ENCODE measurements at regions not wholly inside any gene's neighbourhood (a gene's known extent, or its start where the extent isn't known, plus 50 kb on each side); places are given as distances from the start of the nearest gene placed in this dataset.
A peak's percentile ranks its signal among the peaks of the same experiment; 100 is the strongest.

DNA sequence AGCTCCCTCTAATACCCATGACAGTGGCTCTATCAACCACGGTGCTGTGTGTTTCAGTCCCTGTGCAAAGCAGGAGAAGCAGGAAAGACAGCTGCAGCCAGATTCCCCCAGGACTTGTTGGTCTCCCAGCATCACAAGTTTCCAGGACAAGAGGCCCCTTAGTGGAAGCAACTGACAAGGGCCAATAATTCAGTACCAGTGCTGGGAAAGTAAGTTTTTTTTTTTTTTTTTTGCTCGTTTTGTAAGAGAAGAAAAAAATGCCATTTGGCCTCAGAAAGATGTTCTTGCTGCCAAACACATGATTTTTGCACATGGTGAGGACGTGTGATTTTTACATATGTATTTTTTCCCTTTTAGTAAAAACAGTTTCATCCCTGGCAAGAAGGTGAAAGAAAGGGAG lies 284.2 kb upstream of the ZMIZ1 start:
- Histone ChIP-seq H3K9me3 (ENCODE audit: severe bottlenecking) (no peaks in the 10 kb centered on the region), H3K4me3 (ENCODE audit: severe bottlenecking) (no peak overlapping the region), H3K36me3 (ENCODE audit: low read depth) (no peaks in the 10 kb centered on the region), H3K27ac (ENCODE audit: poor library complexity, severe bottlenecking) (no peak overlapping the region), H3K4me1 (ENCODE audit: insufficient read depth, poor library complexity, severe bottlenecking) (no peaks in the 10 kb centered on the region), H3K27me3 (ENCODE audit: insufficient read depth, poor library complexity, severe bottlenecking) (peaks cover 12% of the 10 kb centered on the region)
- ATAC-seq (ENCODE audit: low read depth) (no peak), DNase-seq (ENCODE audit: low spot score) (peak; percentile 12)
- TF ChIP-seq, protein P1, sequence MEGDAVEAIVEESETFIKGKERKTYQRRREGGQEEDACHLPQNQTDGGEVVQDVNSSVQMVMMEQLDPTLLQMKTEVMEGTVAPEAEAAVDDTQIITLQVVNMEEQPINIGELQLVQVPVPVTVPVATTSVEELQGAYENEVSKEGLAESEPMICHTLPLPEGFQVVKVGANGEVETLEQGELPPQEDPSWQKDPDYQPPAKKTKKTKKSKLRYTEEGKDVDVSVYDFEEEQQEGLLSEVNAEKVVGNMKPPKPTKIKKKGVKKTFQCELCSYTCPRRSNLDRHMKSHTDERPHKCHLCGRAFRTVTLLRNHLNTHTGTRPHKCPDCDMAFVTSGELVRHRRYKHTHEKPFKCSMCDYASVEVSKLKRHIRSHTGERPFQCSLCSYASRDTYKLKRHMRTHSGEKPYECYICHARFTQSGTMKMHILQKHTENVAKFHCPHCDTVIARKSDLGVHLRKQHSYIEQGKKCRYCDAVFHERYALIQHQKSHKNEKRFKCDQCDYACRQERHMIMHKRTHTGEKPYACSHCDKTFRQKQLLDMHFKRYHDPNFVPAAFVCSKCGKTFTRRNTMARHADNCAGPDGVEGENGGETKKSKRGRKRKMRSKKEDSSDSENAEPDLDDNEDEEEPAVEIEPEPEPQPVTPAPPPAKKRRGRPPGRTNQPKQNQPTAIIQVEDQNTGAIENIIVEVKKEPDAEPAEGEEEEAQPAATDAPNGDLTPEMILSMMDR (IDR thresholded peaks at IDR 0.05; ENCODE audit: poor library complexity, severe bottlenecking) = no peak

GRCh38 chr10:78785066-78785465 lies 283.7 kb upstream of the ZMIZ1 start:
- Histone ChIP-seq H3K9me3 (ENCODE audit: severe bottlenecking) (no peaks in the 10 kb centered on the region), H3K4me1 (ENCODE audit: insufficient read depth, poor library complexity, severe bottlenecking) (no peaks in the 10 kb centered on the region), H3K27me3 (ENCODE audit: insufficient read depth, poor library complexity, severe bottlenecking) (peaks cover 17% of the 10 kb centered on the region), H3K36me3 (ENCODE audit: low read depth) (no peaks in the 10 kb centered on the region), H3K4me3 (ENCODE audit: severe bottlenecking) (no peak overlapping the region), H3K27ac (ENCODE audit: poor library complexity, severe bottlenecking) (no peak overlapping the region)
- no peak for ATAC-seq (ENCODE audit: low read depth)
- TF ChIP-seq, protein P1 (IDR thresholded peaks at IDR 0.05; ENCODE audit: poor library complexity, severe bottlenecking) = no peak
- no peak for DNase-seq (ENCODE audit: low spot score)

DNA sequence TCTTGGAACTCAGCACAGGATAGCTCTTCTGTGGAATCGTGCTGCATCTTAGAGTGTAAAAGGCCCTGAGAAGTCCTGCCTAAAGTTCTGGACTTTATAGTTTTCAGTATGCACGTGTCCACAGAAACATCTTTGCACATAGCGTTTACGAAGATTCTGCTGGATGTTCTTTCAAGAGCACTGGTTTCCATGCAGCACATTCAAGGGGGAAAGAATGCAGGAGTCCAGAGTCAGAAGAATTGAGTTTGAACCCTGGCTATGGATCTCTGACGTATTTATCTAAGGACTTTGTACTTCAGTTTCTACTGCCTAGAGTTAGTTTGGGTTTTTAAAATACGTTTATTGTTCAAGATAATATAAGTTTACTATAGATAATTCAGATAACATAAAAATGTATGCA lies 282.8 kb upstream of the ZMIZ1 start:
- peak; percentile 1 for DNase-seq (ENCODE audit: low spot score)
- no peak for ATAC-seq (ENCODE audit: low read depth)
- Histone ChIP-seq H3K27me3 (ENCODE audit: insufficient read depth, poor library complexity, severe bottlenecking) (peaks cover 20% of the 10 kb centered on the region), H3K36me3 (ENCODE audit: low read depth) (no peaks in the 10 kb centered on the region), H3K27ac (ENCODE audit: poor library complexity, severe bottlenecking) (no peak overlapping the region), H3K4me3 (ENCODE audit: severe bottlenecking) (no peak overlapping the region), H3K9me3 (ENCODE audit: severe bottlenecking) (no peaks in the 10 kb centered on the region), H3K4me1 (ENCODE audit: insufficient read depth, poor library complexity, severe bottlenecking) (no peaks in the 10 kb centered on the region)
- TF ChIP-seq, protein P1 (IDR thresholded peaks at IDR 0.05; ENCODE audit: poor library complexity, severe bottlenecking) = no peak

DNA sequence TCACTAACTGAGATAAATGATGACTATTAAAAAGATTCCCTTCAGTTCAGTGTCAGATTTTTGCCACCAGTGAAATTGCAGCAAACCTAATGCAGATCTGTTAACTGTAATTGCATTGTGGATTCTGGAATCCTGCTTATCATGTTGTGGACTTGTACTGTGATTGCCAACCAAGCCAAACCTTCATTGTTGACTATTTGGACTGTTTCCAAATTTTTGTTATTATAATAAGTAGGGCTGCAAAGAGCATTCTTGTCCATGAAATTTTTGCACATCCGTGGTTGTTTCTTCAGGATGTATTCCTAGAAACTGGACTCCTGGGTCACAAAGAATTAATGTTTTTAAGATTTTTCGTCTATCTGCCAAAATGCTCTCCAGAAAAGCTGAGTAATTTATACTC lies 281.6 kb upstream of the ZMIZ1 start:
- DNase-seq (ENCODE audit: low spot score) (no peak), ATAC-seq (ENCODE audit: low read depth) (no peak)
- Histone ChIP-seq H3K27me3 (ENCODE audit: insufficient read depth, poor library complexity, severe bottlenecking) (peaks cover 20% of the 10 kb centered on the region), H3K4me1 (ENCODE audit: insufficient read depth, poor library complexity, severe bottlenecking) (no peaks in the 10 kb centered on the region), H3K9me3 (ENCODE audit: severe bottlenecking) (no peaks in the 10 kb centered on the region), H3K4me3 (ENCODE audit: severe bottlenecking) (no peak overlapping the region), H3K36me3 (ENCODE audit: low read depth) (no peaks in the 10 kb centered on the region), H3K27ac (ENCODE audit: poor library complexity, severe bottlenecking) (no peak overlapping the region)
- TF ChIP-seq, protein P1 (IDR thresholded peaks at IDR 0.05; ENCODE audit: poor library complexity, severe bottlenecking) = no peak

GRCh38 chr10:78794736-78795455 lies 273.9 kb upstream of the ZMIZ1 start:
- no peak for DNase-seq (ENCODE audit: low spot score)
- TF ChIP-seq, protein P1 (IDR thresholded peaks at IDR 0.05; ENCODE audit: poor library complexity, severe bottlenecking) = no peak
- Histone ChIP-seq H3K9me3 (ENCODE audit: severe bottlenecking) (no peaks in the 10 kb centered on the region), H3K36me3 (ENCODE audit: low read depth) (no peaks in the 10 kb centered on the region), H3K27ac (ENCODE audit: poor library complexity, severe bottlenecking) (no peak overlapping the region), H3K4me1 (ENCODE audit: insufficient read depth, poor library complexity, severe bottlenecking) (no peaks in the 10 kb centered on the region), H3K4me3 (ENCODE audit: severe bottlenecking) (no peak overlapping the region), H3K27me3 (ENCODE audit: insufficient read depth, poor library complexity, severe bottlenecking) (peaks cover 4% of the 10 kb centered on the region)
- ATAC-seq (ENCODE audit: low read depth) = no peak
